ENCODE measurements at regions not wholly inside any gene's neighbourhood (a gene's known extent, or its start where the extent isn't known, plus 50 kb on each side); places are given as distances from the start of the nearest gene placed in this dataset.
"Not testable (repeated sequence)": the region's sequence is repeated elsewhere in the genome, so short reads cannot be mapped to it uniquely, and the experiment has no call there.

DNA sequence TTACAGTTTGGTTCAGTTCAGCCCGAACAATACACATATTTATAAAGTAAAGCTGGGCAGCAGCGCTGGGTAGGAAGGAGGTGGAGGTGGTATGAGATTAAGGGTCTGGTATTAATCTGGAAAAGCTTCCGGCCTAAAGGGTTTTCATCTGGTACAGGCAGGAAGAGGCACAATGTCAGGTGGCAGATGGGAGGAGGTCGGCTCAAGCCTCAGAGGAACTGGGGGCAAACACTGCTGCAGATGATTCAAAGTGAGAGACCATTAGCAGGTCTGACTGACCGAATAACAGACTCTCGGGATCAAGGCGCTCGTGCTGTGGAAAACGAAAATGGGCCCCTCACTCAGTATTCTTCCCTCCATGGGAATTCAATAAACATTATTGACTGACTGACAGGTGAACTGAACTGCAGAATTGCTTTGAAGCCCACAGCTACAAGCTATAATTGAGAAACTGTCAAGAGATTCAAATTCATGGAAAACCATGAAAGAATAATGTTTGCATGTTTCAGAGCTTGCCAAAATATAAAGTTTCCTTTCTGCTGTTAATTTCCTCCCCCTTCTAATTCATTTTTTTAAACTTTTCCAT, 75.3 kb downstream of the TMEM167A start:
- in situ Hi-C loops (cut with MboI; ENCODE audit: low pct_unique_long_range_greater_than_20kb, low sequenced_read_pairs): no loop called here
- no peak for DNase-seq

GRCh38 chr5:83000922-83001321, 76.3 kb downstream of the TMEM167A start:
- in situ Hi-C loops (cut with MboI; ENCODE audit: low pct_unique_long_range_greater_than_20kb, low sequenced_read_pairs): no loop called here
- no peak for DNase-seq

GRCh38 chr5:83000428-83000827, 76.8 kb downstream of the TMEM167A start:
- no peak for DNase-seq
- in situ Hi-C loops (cut with MboI; ENCODE audit: low pct_unique_long_range_greater_than_20kb, low sequenced_read_pairs): no loop called here

- no peak for DNase-seq
- in situ Hi-C loops (cut with MboI; ENCODE audit: low pct_unique_long_range_greater_than_20kb, low sequenced_read_pairs): no loop called here
These were observed 83.8 kb downstream of the TMEM167A start for GRCh38 chr5:82993416-82993815.

GRCh38 chr5:82992646-82993045, 84.5 kb downstream of the TMEM167A start:
- no peak for DNase-seq
- in situ Hi-C loops (cut with MboI; ENCODE audit: low pct_unique_long_range_greater_than_20kb, low sequenced_read_pairs): no loop called here

DNA sequence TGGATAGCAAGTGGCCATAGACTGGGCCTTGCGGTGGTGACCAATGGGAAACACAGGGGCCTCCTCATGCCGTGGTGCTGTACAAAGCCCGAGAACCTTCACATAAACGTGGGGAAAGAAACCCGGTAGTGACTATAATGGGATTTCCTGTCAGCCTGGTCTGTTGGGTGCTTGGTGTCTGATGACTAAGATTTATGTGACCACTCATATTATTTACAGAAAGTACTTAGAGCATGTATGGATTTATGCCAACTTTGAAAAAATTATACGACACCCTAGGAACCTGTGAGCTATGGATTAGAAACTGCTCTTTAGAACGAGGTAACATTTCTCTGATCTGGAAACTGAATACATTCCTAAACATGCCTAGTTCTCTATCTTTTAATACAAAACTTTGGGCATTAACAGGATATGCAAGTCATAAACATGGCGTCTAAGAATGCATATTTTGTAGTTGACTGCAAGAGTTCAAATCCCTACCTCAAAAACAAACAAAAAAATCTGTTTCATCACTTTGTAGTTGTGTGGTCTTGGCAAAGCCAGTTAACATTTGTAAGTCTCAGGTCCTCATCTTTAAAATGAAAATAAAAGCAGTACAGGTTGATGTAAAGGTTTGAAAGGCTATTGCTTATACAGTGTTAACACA, 85.4 kb downstream of the TMEM167A start:
- peak; percentile 35 for DNase-seq
- in situ Hi-C loops (cut with MboI; ENCODE audit: low pct_unique_long_range_greater_than_20kb, low sequenced_read_pairs): no loop called here

GRCh38 chr5:82991059-82991458, 86.1 kb downstream of the TMEM167A start:
- no peak for DNase-seq
- in situ Hi-C loops (cut with MboI; ENCODE audit: low pct_unique_long_range_greater_than_20kb, low sequenced_read_pairs): no loop called here

GRCh38 chr5:82987188-82987587, 90.0 kb downstream of the TMEM167A start:
- DNase-seq: no peak
- in situ Hi-C loops (cut with MboI; ENCODE audit: low pct_unique_long_range_greater_than_20kb, low sequenced_read_pairs): no loop called here

DNA sequence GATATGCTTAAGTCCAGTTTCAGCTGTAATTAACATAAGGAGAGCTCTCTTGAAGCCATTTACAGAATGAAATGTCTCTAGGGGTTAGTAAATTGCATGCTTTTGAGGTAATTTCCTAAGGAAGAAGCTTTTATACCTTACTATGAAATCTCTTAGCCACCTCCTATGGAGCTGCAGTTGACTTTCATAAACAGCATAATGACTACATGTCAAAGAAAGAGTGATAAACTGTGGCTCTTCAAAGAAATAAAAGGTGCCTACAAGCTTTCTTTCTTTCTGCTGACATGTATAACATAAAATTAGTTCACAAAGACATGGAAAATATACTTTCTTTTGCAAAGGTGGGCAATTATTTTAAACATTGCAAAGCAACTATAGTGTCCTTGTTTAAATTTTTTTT, 90.8 kb downstream of the TMEM167A start:
- in situ Hi-C loops (cut with MboI; ENCODE audit: low pct_unique_long_range_greater_than_20kb, low sequenced_read_pairs): no loop called here
- DNase-seq: no peak

- in situ Hi-C loops (cut with MboI; ENCODE audit: low pct_unique_long_range_greater_than_20kb, low sequenced_read_pairs): no loop called here
- no peak for DNase-seq
These were observed 91.4 kb downstream of the TMEM167A start for GRCh38 chr5:82985763-82986162.

- in situ Hi-C loops (cut with MboI; ENCODE audit: low pct_unique_long_range_greater_than_20kb, low sequenced_read_pairs): no loop called here
- DNase-seq: no peak
These were observed 92.1 kb downstream of the TMEM167A start for GRCh38 chr5:82984786-82985735.

- peak; percentile 25 for DNase-seq
- in situ Hi-C loops (cut with MboI; ENCODE audit: low pct_unique_long_range_greater_than_20kb, low sequenced_read_pairs): no loop called here
These were observed 94.3 kb downstream of the TMEM167A start for GRCh38 chr5:82982846-82983245.

DNA sequence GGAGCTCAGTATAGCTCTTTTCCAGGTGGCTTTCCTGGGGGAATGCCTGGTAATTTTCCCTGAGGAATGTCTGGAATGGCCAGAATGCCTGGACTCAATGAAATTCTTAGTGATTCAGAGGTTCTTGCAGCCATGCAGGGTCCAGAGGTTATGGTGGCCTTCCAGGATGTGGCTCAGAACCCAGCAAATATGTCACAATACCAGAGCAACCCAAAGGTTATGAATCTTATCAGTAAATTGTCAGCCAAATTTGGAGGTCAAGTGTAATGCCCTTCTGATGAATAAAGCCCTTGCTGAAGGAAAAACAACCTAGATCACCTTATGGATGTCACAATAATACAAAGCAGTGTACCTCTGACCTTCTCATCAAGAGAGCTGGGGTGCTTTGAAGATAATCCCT, 100.3 kb downstream of the TMEM167A start:
- DNase-seq; in situ Hi-C loops (cut with MboI; ENCODE audit: low pct_unique_long_range_greater_than_20kb, low sequenced_read_pairs): not testable (repeated sequence)

GRCh38 chr5:82975812-82976211, 101.4 kb downstream of the TMEM167A start:
- in situ Hi-C loops (cut with MboI; ENCODE audit: low pct_unique_long_range_greater_than_20kb, low sequenced_read_pairs): no loop called here
- no peak for DNase-seq

GRCh38 chr5:82975396-82975795, 101.8 kb downstream of the TMEM167A start:
- in situ Hi-C loops (cut with MboI; ENCODE audit: low pct_unique_long_range_greater_than_20kb, low sequenced_read_pairs): no loop called here
- no peak for DNase-seq

- DNase-seq; in situ Hi-C loops (cut with MboI; ENCODE audit: low pct_unique_long_range_greater_than_20kb, low sequenced_read_pairs): not testable (repeated sequence)
These were observed 102.8 kb downstream of the TMEM167A start for GRCh38 chr5:82974346-82974745.

DNA sequence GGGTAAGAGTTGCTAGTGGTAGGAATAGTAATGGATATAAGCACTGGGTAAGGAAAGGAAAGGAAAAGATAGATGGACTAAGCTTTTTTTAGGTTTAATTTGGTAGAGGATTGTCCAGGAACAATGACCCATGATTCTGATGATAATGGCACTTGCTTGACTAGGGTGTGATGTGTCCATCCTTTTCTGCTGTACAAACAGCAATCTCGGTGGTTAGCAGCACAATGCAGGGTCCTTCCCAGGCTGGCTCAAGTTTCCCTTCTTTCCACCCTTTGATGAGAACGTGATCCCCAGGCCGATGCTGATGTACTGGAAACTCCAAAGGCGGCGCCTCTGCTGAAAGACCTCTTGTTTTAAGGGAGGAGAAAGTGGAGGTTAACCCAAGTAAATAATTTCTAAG, 105.3 kb downstream of the TMEM167A start:
- in situ Hi-C loops (cut with MboI; ENCODE audit: low pct_unique_long_range_greater_than_20kb, low sequenced_read_pairs): no loop called here
- no peak for DNase-seq

DNA sequence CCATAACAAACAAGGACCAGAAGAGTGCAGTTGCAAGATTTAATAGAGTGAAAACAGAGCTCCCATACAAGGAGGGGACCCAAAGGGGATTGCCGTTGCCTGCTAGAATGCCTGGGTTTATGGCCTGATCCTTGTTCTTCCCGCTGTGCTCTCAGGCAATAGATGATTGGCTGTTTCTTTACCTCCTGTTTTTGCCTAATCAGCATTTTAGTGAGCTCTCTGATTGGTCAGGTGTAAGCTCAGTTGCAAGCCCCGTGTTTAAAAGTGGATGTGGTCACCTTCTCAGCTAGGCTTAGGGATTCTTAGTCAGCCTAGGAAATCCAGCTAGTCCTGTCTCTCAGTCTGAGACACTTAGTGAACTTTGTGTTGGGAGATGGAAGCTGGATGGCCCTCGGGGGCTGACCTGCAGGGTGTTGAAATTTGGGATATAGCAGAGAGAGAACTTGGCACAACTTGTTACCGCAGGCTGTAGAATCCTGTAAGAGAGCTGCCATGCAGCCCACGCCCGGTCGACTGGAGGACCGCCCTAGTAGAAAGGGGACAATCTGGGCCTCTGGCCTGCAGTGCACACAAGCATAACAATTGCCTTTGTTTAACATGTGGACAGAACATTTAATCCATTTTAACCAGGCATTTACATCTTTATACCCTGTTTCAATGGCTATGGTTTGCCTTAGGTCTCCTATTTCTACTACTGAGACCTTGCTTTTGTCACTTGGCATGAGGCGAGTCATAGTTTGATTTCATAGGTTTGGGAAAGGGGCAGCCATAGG, 106.0 kb downstream of the TMEM167A start:
- in situ Hi-C loops (cut with MboI; ENCODE audit: low pct_unique_long_range_greater_than_20kb, low sequenced_read_pairs); DNase-seq: not testable (repeated sequence)

DNA sequence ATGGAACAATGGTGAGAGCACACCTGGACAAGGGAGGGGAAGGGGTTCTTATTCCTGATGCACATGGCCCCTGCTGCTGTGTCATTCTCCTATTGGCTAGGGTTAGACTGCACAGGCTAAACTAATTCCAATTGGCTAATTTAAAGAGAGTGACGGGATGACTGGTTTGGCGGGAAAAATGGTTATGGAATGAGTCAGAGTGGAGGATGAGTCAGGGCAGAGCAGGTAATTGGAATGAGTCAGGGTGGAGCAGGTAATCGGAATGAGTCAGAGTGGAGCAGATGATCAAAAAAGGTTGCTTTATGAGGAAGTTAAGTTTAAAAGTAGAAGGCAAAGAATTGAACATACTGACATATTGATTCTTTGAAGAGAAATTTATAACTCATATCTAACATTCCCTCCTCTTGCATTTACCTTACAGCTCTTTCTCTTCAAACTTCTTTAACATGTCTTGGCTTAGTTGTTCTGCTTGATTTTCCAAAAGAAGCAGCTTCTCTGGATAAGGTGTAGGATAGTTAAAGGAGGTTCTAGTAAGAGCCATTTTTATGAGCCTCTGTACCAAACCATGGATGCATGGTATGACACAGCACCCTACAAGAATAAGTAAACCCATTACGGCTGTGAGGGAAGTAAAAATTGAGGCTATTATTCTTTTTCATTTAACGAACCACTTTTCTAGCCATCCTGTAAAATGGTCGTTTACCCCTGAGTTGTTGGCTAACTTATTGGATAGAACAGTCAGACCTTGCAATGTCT, 107.8 kb downstream of the TMEM167A start:
- DNase-seq; in situ Hi-C loops (cut with MboI; ENCODE audit: low pct_unique_long_range_greater_than_20kb, low sequenced_read_pairs): not testable (repeated sequence)
